Keratinocyte (primary cell): ENCODE measurements at regions not wholly inside any gene's neighbourhood (a gene's known extent, or its start where the extent isn't known, plus 50 kb on each side); places are given as distances from the start of the nearest gene placed in this dataset.

Experiments
- DNase-seq: peaks from one replicate; pipeline ENCODE4 v3.0.0-alpha.2; 2011; ENCODE audit warnings: low read depth, missing footprints, low spot score
- FAIRE-seq: peaks from 2 replicates; lab custom pipeline; 2011; peaks lifted over from hg19 to GRCh38; lab: Jason Lieb, UNC
- H2AFZ ChIP-seq: 2 replicates; pipeline ENCODE4 v1.6.0; 2012; ENCODE audit warnings: low read length, control low read depth, inconsistent platforms; ENCODE audit not compliant: control insufficient read depth
- H3K27ac ChIP-seq: 2 replicates; pipeline ENCODE4 v1.5.1; 2011; ENCODE audit warnings: low read length; ENCODE audit not compliant: control insufficient read depth, insufficient read depth
- H3K27me3 ChIP-seq: 3 replicates; pipeline ENCODE4 v1.6.0; 2011; ENCODE audit warnings: low read length; ENCODE audit not compliant: control insufficient read depth, insufficient read depth; ENCODE audit errors: extremely low read depth
- H3K36me3 ChIP-seq, 2 experiments: 2 replicates in 1 of 2; 3 replicates in 1 of 2; pipeline ENCODE4 v1.5.1; 2011; ENCODE audit warnings: low read length in 2 of 2, mild to moderate bottlenecking in 1 of 2; ENCODE audit not compliant: control insufficient read depth in 2 of 2, insufficient read depth in 2 of 2; ENCODE audit errors: extremely low read depth in 1 of 2
- H3K4me1 ChIP-seq: 3 replicates; pipeline ENCODE4 v1.5.1; 2011; ENCODE audit warnings: low read length; ENCODE audit not compliant: control insufficient read depth, insufficient read depth; ENCODE audit errors: extremely low read depth
- H3K4me2 ChIP-seq: 3 replicates; pipeline ENCODE4 v1.6.0; 2011; ENCODE audit warnings: low read depth, low read length; ENCODE audit not compliant: control insufficient read depth, insufficient read depth; ENCODE audit errors: extremely low read depth
- H3K4me3 ChIP-seq, 3 experiments: fragments of 200-600 bp in 1 of 3; sonication (generic) in 1 of 3; 2 replicates in 2 of 3; 3 replicates in 1 of 3; pipeline ENCODE4 v1.5.1; 2011 to 2016; ENCODE audit warnings: low read length in 3 of 3, mild to moderate bottlenecking in 3 of 3, control low read depth in 2 of 3, inconsistent platforms in 1 of 3, low read depth in 1 of 3, mixed read lengths in 1 of 3, mixed run types in 1 of 3, moderate library complexity in 1 of 3; ENCODE audit not compliant: control insufficient read depth in 2 of 3, insufficient read depth in 2 of 3; ENCODE audit errors: extremely low read depth in 1 of 3
- H3K79me2 ChIP-seq: 2 replicates; pipeline ENCODE4 v1.6.0; 2012; ENCODE audit warnings: low read length; ENCODE audit not compliant: control insufficient read depth, insufficient read depth
- H3K9ac ChIP-seq: 3 replicates; pipeline ENCODE4 v1.6.0; 2011; ENCODE audit warnings: low read length; ENCODE audit not compliant: control insufficient read depth, insufficient read depth; ENCODE audit errors: extremely low read depth
- H3K9me1 ChIP-seq: 3 replicates; pipeline ENCODE4 v1.6.0; 2011; ENCODE audit warnings: low read length; ENCODE audit not compliant: control insufficient read depth, insufficient read depth; ENCODE audit errors: extremely low read depth
- H3K9me3 ChIP-seq: 2 replicates; pipeline ENCODE4 v1.5.1; 2012; ENCODE audit warnings: low read depth, low read length; ENCODE audit not compliant: control insufficient read depth
- H4K20me1 ChIP-seq: 3 replicates; pipeline ENCODE4 v1.6.0; 2011; ENCODE audit warnings: low read length; ENCODE audit not compliant: control insufficient read depth, insufficient read depth; ENCODE audit errors: extremely low read depth
- CTCF ChIP-seq, 3 experiments: IDR thresholded peaks in 1 of 3; conservative IDR thresholded peaks in 1 of 3; optimal IDR thresholded peaks in 1 of 3; 2 replicates in 2 of 3; 3 replicates in 1 of 3; pipeline versions ENCODE3 to v1.5.1; 2011; ENCODE audit warnings: low read length in 3 of 3, mild to moderate bottlenecking in 3 of 3, moderate library complexity in 2 of 3, control low read depth in 1 of 3, inconsistent platforms in 1 of 3; ENCODE audit not compliant: insufficient read depth in 2 of 3; ENCODE audit errors: extremely low read depth in 1 of 3
- EZH2 ChIP-seq: IDR thresholded peaks from one replicate; pipeline ENCODE4 v1.6.1; 2012; ENCODE audit warnings: inconsistent platforms, mild to moderate bottlenecking, low read length, moderate library complexity
- dilution Hi-C: fragments of 300-500 bp; cut with MboI; formaldehyde crosslinking; loops from one replicate; pipeline ENCODE4 v1.7.0; 2020; ENCODE audit warnings: low sequenced_read_pairs; ENCODE audit not compliant: extremely low pct_ligation_motif_present

DNA sequence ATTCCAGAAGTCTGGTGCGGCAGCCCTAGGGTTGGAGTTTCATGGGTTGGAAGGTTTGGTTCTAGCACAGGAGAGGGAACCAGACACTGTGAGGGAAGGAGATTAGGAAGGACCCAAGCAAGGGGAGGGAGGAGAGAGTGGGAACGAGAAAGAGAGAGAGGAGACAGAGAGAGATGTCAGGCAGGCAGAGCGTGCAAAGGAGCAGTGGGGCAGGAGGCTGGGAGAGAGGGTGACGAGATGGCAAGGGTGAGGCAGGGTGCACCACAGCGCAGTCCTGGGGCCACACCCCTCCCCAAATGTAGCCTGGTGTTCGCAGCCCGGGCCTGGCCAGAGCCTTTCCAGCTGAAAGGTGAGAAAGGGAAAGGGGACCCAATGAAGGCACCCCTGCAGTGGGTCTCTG, 162.9 kb upstream of the TLE3 start:
- dilution Hi-C loops = no loop called here
- Histone ChIP-seq H3K4me3 (no peak overlapping the region), H3K9me1 (no peaks in the 10 kb centered on the region), H3K36me3 (no peaks in the 10 kb centered on the region), H2AFZ (no peak overlapping the region), H3K4me1 (no peaks in the 10 kb centered on the region), H3K79me2 (no peaks in the 10 kb centered on the region), H3K9me3 (no peaks in the 10 kb centered on the region), H3K27ac (no peak overlapping the region), H3K4me2 (no peak overlapping the region), H3K27me3 (peaks cover 24% of the 10 kb centered on the region), H4K20me1 (no peaks in the 10 kb centered on the region), H3K9ac (no peak overlapping the region)
- no peak for FAIRE-seq
- DNase-seq = no peak
- TF ChIP-seq CTCF (optimal IDR thresholded peaks at IDR 0.05 in 1 of 3, IDR thresholded peaks at IDR 0.05 in 1 of 3, conservative IDR thresholded peaks at IDR 0.05 in 1 of 3; ENCODE audit: extremely low read depth in 1 of 3, insufficient read depth in 2 of 3, low read length in 3 of 3) (no peak), EZH2 (no peak)

DNA sequence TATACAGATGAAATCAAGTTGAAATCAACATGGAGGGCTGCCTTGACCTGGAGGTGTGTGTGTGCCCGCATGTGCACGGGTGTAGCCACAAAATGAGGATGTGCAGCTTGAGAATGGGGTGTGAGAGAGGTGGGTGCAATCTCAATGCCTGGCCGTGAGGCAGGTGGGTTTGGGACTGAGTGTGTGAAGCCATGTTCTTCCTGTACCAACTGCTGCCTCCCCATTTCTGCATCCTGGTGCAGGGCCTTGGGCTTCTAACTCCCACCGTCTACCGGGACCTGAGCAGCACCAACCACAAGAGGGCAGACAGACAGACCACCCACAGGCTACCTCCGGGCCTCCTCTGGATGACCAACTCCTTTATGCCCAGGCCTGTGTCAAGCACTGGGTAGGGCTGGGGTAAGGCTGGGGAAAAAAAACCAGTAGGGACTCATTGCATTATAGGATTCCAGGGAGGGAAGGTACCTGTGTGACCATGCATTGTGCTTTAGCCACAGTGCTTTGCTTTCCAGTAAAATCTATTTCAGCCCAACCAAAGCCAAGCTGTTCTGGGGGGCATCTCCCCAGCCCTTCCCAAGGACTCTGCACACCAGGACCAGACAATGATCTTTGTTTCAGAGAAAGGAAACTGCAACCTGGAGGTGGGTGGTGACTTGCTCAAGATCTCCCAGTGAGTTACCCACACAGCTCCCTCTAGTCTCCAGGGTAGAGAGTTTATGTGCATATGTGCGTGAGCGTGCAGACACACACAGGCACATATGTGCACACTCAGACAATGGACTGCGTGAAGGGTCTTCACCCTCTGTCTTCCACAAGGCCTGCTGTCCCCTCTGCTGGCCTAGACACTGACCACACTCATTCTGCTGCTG, 162.2 kb upstream of the TLE3 start:
- dilution Hi-C loops = no loop called here

More for the DNA sequence above, 162.2 kb upstream of the TLE3 start:
- H3K27me3 ChIP-seq = peaks cover 20% of the 10 kb centered on the region
- no peak overlapping the region for H3K4me2 ChIP-seq
- H3K4me1 ChIP-seq = no peaks in the 10 kb centered on the region
- H3K9me1 ChIP-seq = no peaks in the 10 kb centered on the region
- FAIRE-seq (no peak), DNase-seq (no peak)
- no peaks in the 10 kb centered on the region for H3K9me3 ChIP-seq
- no peak overlapping the region for H2AFZ ChIP-seq
- no peak overlapping the region for H3K9ac ChIP-seq
- no peak overlapping the region for H3K27ac ChIP-seq
- TF ChIP-seq EZH2 (no peak), CTCF (optimal IDR thresholded peaks at IDR 0.05 in 1 of 3, IDR thresholded peaks at IDR 0.05 in 1 of 3, conservative IDR thresholded peaks at IDR 0.05 in 1 of 3; ENCODE audit: extremely low read depth in 1 of 3, insufficient read depth in 2 of 3, low read length in 3 of 3) (peak in 1 of 3 experiments; percentile 9)
- H3K4me3 ChIP-seq = no peak overlapping the region
- no peaks in the 10 kb centered on the region for H3K36me3 ChIP-seq
- no peaks in the 10 kb centered on the region for H3K79me2 ChIP-seq
- no peaks in the 10 kb centered on the region for H4K20me1 ChIP-seq
